ENCODE measurements at regions not wholly inside any gene's neighbourhood (a gene's known extent, or its start where the extent isn't known, plus 50 kb on each side); places are given as distances from the start of the nearest gene placed in this dataset.

DNA sequence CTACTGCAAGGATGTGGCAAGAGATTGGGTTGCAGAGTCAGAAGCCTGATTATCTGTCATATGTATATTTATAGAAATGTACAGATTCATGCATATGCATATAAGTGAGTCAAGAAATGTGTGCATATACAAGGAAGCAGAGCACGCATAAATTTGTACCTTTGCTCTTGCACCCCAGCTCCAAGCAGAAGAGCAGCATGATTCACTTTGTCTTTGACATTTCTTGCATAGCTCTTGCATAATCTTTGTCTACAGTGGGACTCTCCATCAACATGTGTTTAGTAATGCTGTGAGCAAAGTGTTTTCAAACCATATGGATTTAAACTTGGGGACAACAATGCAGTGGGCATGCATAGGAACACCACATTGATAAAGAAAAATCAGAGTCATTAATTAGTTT is 330.7 kb upstream of the DCN start:
- Histone ChIP-seq H3K4me1 (replicated peaks; ENCODE audit: insufficient read depth) (no peaks in the 10 kb centered on the region), H3K9me2 (ENCODE audit: insufficient read depth) (no peaks in the 10 kb centered on the region), H3F3A (ENCODE audit: insufficient read depth, low read depth) (no peaks in the 10 kb centered on the region), H3K27ac (no peak overlapping the region), H3K36me3 (ENCODE audit: low read depth) (no peaks in the 10 kb centered on the region), H2AFZ (no peak overlapping the region), H3K4me3 (no peak overlapping the region), H3K9me3 (ENCODE audit: insufficient read depth, low read depth) (no peaks in the 10 kb centered on the region; the same call in 1 of the 2 replicates), H3K27me3 (ENCODE audit: insufficient read depth, low read depth) (no peaks in the 10 kb centered on the region), H3K4me2 (no peak overlapping the region), H3K79me2 (ENCODE audit: low read depth) (no peaks in the 10 kb centered on the region), H4K20me1 (ENCODE audit: insufficient read depth) (no peaks in the 10 kb centered on the region)
- CTCF ChIA-PET: no interaction called here
- intact Hi-C loops (cut with micrococcal nuclease; ENCODE audit: unreplicated experiment): no loop called here
- DNase-seq: no peak
- TF ChIP-seq, protein P1, sequence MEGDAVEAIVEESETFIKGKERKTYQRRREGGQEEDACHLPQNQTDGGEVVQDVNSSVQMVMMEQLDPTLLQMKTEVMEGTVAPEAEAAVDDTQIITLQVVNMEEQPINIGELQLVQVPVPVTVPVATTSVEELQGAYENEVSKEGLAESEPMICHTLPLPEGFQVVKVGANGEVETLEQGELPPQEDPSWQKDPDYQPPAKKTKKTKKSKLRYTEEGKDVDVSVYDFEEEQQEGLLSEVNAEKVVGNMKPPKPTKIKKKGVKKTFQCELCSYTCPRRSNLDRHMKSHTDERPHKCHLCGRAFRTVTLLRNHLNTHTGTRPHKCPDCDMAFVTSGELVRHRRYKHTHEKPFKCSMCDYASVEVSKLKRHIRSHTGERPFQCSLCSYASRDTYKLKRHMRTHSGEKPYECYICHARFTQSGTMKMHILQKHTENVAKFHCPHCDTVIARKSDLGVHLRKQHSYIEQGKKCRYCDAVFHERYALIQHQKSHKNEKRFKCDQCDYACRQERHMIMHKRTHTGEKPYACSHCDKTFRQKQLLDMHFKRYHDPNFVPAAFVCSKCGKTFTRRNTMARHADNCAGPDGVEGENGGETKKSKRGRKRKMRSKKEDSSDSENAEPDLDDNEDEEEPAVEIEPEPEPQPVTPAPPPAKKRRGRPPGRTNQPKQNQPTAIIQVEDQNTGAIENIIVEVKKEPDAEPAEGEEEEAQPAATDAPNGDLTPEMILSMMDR (conservative IDR thresholded peaks at IDR 0.05): no peak
- POLR2A ChIA-PET (ENCODE audit: unreplicated experiment): no interaction called here
- no TSS peak for BruUV-seq (replicated peaks)

DNA sequence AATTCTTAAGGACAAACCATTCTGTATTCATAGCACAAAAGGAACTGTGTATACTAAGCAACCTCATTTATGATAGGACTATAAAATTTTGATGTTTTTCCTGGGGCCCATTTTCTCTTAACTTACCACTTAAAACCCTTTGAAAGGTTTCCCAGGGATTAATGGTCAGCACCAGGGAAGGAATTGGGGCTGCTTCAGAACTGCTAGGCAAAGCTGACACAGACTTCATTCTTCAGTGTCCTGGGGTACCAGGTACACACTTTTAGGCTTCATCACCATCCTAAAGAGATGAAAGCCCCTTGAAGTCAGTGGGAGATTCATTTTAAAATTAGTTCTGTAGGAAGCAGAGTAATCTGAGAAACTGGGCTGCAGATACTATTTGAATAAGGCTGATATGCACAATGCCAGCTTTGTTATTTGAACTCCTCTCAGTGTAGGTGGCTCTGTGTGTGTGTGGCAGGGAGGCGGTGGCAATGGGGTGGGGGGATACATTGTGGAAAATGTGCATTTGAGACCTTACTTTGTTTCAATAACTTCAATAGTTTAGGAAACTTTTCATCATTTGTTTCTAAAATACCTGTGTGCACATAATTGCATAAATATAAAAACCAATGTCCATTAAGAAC is 329.3 kb upstream of the DCN start:
- CTCF ChIA-PET: interaction anchor here (0.5 kb wide), 1 partner anchor 13 kb away, joined by 3 read pairs; no protein-coding TSS in a partner anchor
- no peak for DNase-seq
- Histone ChIP-seq H3K9me2 (ENCODE audit: insufficient read depth) (no peaks in the 10 kb centered on the region), H3K36me3 (ENCODE audit: low read depth) (no peaks in the 10 kb centered on the region), H3K9me3 (ENCODE audit: insufficient read depth, low read depth) (no peaks in the 10 kb centered on the region), H3K27ac (no peak overlapping the region), H3K79me2 (ENCODE audit: low read depth) (no peaks in the 10 kb centered on the region), H3K4me3 (no peak overlapping the region), H3F3A (ENCODE audit: insufficient read depth, low read depth) (no peaks in the 10 kb centered on the region), H4K20me1 (ENCODE audit: insufficient read depth) (no peaks in the 10 kb centered on the region), H2AFZ (no peak overlapping the region), H3K4me1 (replicated peaks; ENCODE audit: insufficient read depth) (no peaks in the 10 kb centered on the region), H3K27me3 (ENCODE audit: insufficient read depth, low read depth) (no peaks in the 10 kb centered on the region), H3K4me2 (no peak overlapping the region)
- TF ChIP-seq EZH2 (IDR thresholded peaks at IDR 0.05; ENCODE audit: low read depth): no peak
- TF ChIP-seq, protein P1 (conservative IDR thresholded peaks at IDR 0.05): no peak
- intact Hi-C loops (cut with micrococcal nuclease; ENCODE audit: unreplicated experiment): no loop called here
- POLR2A ChIA-PET (ENCODE audit: unreplicated experiment): no interaction called here
- no TSS peak for BruUV-seq (replicated peaks)

DNA sequence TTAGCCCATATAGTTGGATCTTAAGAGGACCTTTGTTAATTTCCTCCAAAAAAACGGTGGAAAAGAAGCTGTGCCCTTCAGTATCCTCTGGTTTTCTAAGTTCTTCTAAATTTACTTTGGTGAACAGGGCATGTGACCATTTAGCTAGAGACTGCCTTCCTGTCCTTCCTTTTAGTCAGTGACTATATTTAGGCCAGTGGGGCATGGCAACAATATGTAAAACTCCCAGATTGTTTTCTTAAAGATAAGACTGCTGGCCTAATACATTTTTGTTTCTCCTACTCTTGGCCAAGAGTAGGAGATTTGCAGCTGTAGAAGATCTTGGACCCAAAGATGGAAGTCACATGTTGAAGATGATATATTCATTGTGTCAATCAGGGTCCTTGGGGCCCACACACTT is 325.1 kb upstream of the DCN start:
- BruUV-seq (replicated peaks): no TSS peak
- no peak overlapping the region for H3K4me3 ChIP-seq
- no peaks in the 10 kb centered on the region for H3K4me1 ChIP-seq (replicated peaks; ENCODE audit: insufficient read depth)
- no peaks in the 10 kb centered on the region for H4K20me1 ChIP-seq (ENCODE audit: insufficient read depth)
- H3K27me3 ChIP-seq (ENCODE audit: insufficient read depth, low read depth): no peaks in the 10 kb centered on the region
- no peaks in the 10 kb centered on the region for H3K9me2 ChIP-seq (ENCODE audit: insufficient read depth)
- intact Hi-C loops (cut with micrococcal nuclease; ENCODE audit: unreplicated experiment): no loop called here
- H3K36me3 ChIP-seq (ENCODE audit: low read depth): no peaks in the 10 kb centered on the region
- no peaks in the 10 kb centered on the region for H3K9me3 ChIP-seq (ENCODE audit: insufficient read depth, low read depth)
- POLR2A ChIA-PET (ENCODE audit: unreplicated experiment): no interaction called here
- CTCF ChIA-PET: no interaction called here
- no peaks in the 10 kb centered on the region for H3F3A ChIP-seq (ENCODE audit: insufficient read depth, low read depth)
- H3K79me2 ChIP-seq (ENCODE audit: low read depth): no peaks in the 10 kb centered on the region
- no peak overlapping the region for H3K27ac ChIP-seq
- no peak for TF ChIP-seq EZH2 (IDR thresholded peaks at IDR 0.05; ENCODE audit: low read depth)
- TF ChIP-seq, protein P1 (conservative IDR thresholded peaks at IDR 0.05): no peak
- H2AFZ ChIP-seq: no peak overlapping the region
- H3K4me2 ChIP-seq: no peak overlapping the region
- no peak for DNase-seq

Data from PC-9 (cell line).